PC-3 (cell line): ENCODE measurements at regions not wholly inside any gene's neighbourhood (a gene's known extent, or its start where the extent isn't known, plus 50 kb on each side); places are given as distances from the start of the nearest gene placed in this dataset.

Experiments
- ATAC-seq: fragments of 200-7000 bp; cut with Tn5 transposase; 2 replicates; pipeline ENCODE4 v1.9.1; 2020; ENCODE audit warnings: mild to moderate bottlenecking, moderate library complexity
- BruUV-seq: library from RNA; stranded (reverse); fragments of 400-500 nt; replicated peaks from 2 replicates; lab custom pipeline; 2021; lab: Mats Ljungman, UMichigan
- CTCF ChIA-PET: fragments of 300-600 bp; sonication (Branson Sonifier 250); formaldehyde crosslinking; loops from one replicate; lab custom pipeline; 2022; ENCODE audit warnings: antibody characterized with exemption; lab: Charles Lee
- POLR2A ChIA-PET: fragments of 300-600 bp; sonication (Branson Sonifier 250); formaldehyde crosslinking; loops from one replicate; lab custom pipeline; 2022; ENCODE audit warnings: antibody characterized with exemption; ENCODE audit not compliant: unreplicated experiment; lab: Charles Lee
- DNase-seq: peaks from one replicate; pipeline ENCODE4 v3.0.0-alpha.2; 2015
- H2AFZ ChIP-seq: fragments of 300-600 bp; sonication (generic); 2 replicates; pipeline ENCODE4 v1.6.0; 2016; ENCODE audit warnings: antibody characterized with exemption, low read length
- H3F3A ChIP-seq: fragments of 300-600 bp; sonication (generic); one replicate; pipeline ENCODE4 v1.6.0; 2017; ENCODE audit warnings: antibody characterized with exemption, low read length, control low read depth, mild to moderate bottlenecking; ENCODE audit not compliant: unreplicated experiment
- H3K27ac ChIP-seq: fragments of 300-600 bp; sonication (generic); 2 replicates; pipeline ENCODE4 v1.5.1; 2016; ENCODE audit warnings: mild to moderate bottlenecking, low read length
- H3K27me3 ChIP-seq: fragments of 300-600 bp; sonication (generic); 2 replicates; pipeline ENCODE4 v1.6.1; 2016; ENCODE audit warnings: low read length, mixed read lengths
- H3K36me3 ChIP-seq: fragments of 300-600 bp; sonication (generic); 2 replicates; pipeline ENCODE4 v1.6.1; 2016; ENCODE audit warnings: low read depth, mixed run types, low read length, mixed read lengths
- H3K4me1 ChIP-seq: fragments of 300-600 bp; sonication (generic); 2 replicates; pipeline ENCODE4 v1.5.1; 2016; ENCODE audit warnings: low read length; ENCODE audit not compliant: insufficient read depth
- H3K4me2 ChIP-seq: fragments of 300-600 bp; sonication (generic); 2 replicates; pipeline ENCODE4 v1.6.0; 2016; ENCODE audit warnings: low read length
- H3K4me3 ChIP-seq: fragments of 300-600 bp; sonication (generic); 2 replicates; pipeline ENCODE4 v1.5.1; 2016; ENCODE audit warnings: mild to moderate bottlenecking, low read length, mixed read lengths
- H3K79me2 ChIP-seq: fragments of 300-600 bp; sonication (generic); 2 replicates; pipeline ENCODE4 v1.6.1; 2017; ENCODE audit warnings: low read length, mixed read lengths
- H3K9ac ChIP-seq: fragments of 300-600 bp; sonication (generic); 2 replicates; pipeline ENCODE4 v1.6.0; 2016; ENCODE audit warnings: mild to moderate bottlenecking, low read length
- H3K9me2 ChIP-seq: fragments of 300-600 bp; sonication (generic); replicated peaks from 2 replicates; pipeline ENCODE4 v1.6.1; 2016; ENCODE audit warnings: mixed run types, low read length, mixed read lengths
- H3K9me3 ChIP-seq: fragments of 300-600 bp; sonication (generic); 2 replicates; pipeline ENCODE4 v1.6.1; 2016; ENCODE audit warnings: low read length, mixed read lengths
- H4K20me1 ChIP-seq: fragments of 300-600 bp; sonication (generic); 2 replicates; pipeline ENCODE4 v1.6.1; 2016; ENCODE audit warnings: low read length, mixed read lengths
- CTCF ChIP-seq: fragments of 300-600 bp; sonication (generic); conservative IDR thresholded peaks from 2 replicates; pipeline ENCODE4 v1.5.1; 2017; ENCODE audit warnings: antibody characterized with exemption, low read depth, mild to moderate bottlenecking, low read length
- EZH2 ChIP-seq: fragments of 300-600 bp; sonication (generic); IDR thresholded peaks from one replicate; pipeline ENCODE4 v1.6.1; 2017; ENCODE audit warnings: antibody characterized with exemption, mild to moderate bottlenecking, low read length; ENCODE audit not compliant: unreplicated experiment
- EZH2phosphoT487 ChIP-seq: fragments of 300-600 bp; sonication (generic); IDR thresholded peaks from 2 replicates; pipeline ENCODE4 v1.6.1; 2018; ENCODE audit warnings: mild to moderate bottlenecking, antibody characterized with exemption, low read length, borderline replicate concordance
- intact Hi-C: fragments of 100-400 bp; cut with micrococcal nuclease; formaldehyde crosslinking; loops from 2 replicates; pipeline ENCODE4 v1.9.0; 2023

GRCh38 chr18:1528447-1528846 lies 623.8 kb downstream of the ADCYAP1 start:
- Histone ChIP-seq H2AFZ (no peak overlapping the region), H3K9me2 (no peaks in the 10 kb centered on the region), H3K4me2 (no peak overlapping the region), H3K27ac (no peak overlapping the region), H3K79me2 (no peaks in the 10 kb centered on the region), H3K4me1 (no peaks in the 10 kb centered on the region), H3K4me3 (no peak overlapping the region), H3K27me3 (peaks cover 14% of the 10 kb centered on the region; the same call in 1 of the 2 replicates), H3K9me3 (no peaks in the 10 kb centered on the region), H3F3A (no peaks in the 10 kb centered on the region), H3K9ac (no peak overlapping the region), H3K36me3 (no peaks in the 10 kb centered on the region), H4K20me1 (no peaks in the 10 kb centered on the region)
- ChIA-PET CTCF (no interaction called here), POLR2A (no interaction called here)
- no TSS peak for BruUV-seq
- ATAC-seq: no peak
- no peak for DNase-seq
- TF ChIP-seq EZH2 (no peak), CTCF (no peak), EZH2phosphoT487 (no peak)
- intact Hi-C loops: no loop called here

GRCh38 chr18:1528964-1529509 lies 624.4 kb downstream of the ADCYAP1 start:
- Histone ChIP-seq H3F3A (no peaks in the 10 kb centered on the region), H3K27me3 (peaks cover 14% of the 10 kb centered on the region; the same call in 1 of the 2 replicates), H3K36me3 (no peaks in the 10 kb centered on the region), H2AFZ (no peak overlapping the region), H4K20me1 (no peaks in the 10 kb centered on the region), H3K27ac (no peak overlapping the region), H3K4me3 (no peak overlapping the region), H3K4me1 (no peaks in the 10 kb centered on the region), H3K9me2 (no peaks in the 10 kb centered on the region), H3K9me3 (no peaks in the 10 kb centered on the region), H3K9ac (no peak overlapping the region), H3K79me2 (no peaks in the 10 kb centered on the region), H3K4me2 (no peak overlapping the region)
- CTCF ChIA-PET: no interaction called here
- no peak for TF ChIP-seq EZH2
- no peak for TF ChIP-seq EZH2phosphoT487
- TF ChIP-seq CTCF: no peak
- ATAC-seq (no peak), DNase-seq (no peak)
- POLR2A ChIA-PET: no interaction called here
- BruUV-seq: no TSS peak
- intact Hi-C loops: no loop called here

GRCh38 chr18:1530650-1531049 lies 626.0 kb downstream of the ADCYAP1 start:
- no peaks in the 10 kb centered on the region for H3K36me3 ChIP-seq
- H3K4me2 ChIP-seq: no peak overlapping the region
- no peak for DNase-seq
- H3K4me3 ChIP-seq: no peak overlapping the region
- no peaks in the 10 kb centered on the region for H3K4me1 ChIP-seq
- ATAC-seq: no peak
- H4K20me1 ChIP-seq: no peaks in the 10 kb centered on the region
- H3F3A ChIP-seq: no peaks in the 10 kb centered on the region
- no peak overlapping the region for H3K27ac ChIP-seq
- H3K27me3 ChIP-seq: peaks cover 14% of the 10 kb centered on the region; the same call in 1 of the 2 replicates
- H3K9ac ChIP-seq: no peak overlapping the region
- no peaks in the 10 kb centered on the region for H3K9me2 ChIP-seq
- TF ChIP-seq EZH2phosphoT487 (no peak), CTCF (no peak), EZH2 (no peak)
- no peaks in the 10 kb centered on the region for H3K79me2 ChIP-seq
- H2AFZ ChIP-seq: no peak overlapping the region
- no peaks in the 10 kb centered on the region for H3K9me3 ChIP-seq
- intact Hi-C loops: no loop called here
- ChIA-PET CTCF (no interaction called here), POLR2A (no interaction called here)
- no TSS peak for BruUV-seq
